Stimulated activated CD4-positive, alpha-beta T cell treated with anti-CD3 and anti-CD28 coated beads, Interleukin-4, amount 100 ng/mL, for 24 hours (primary cell): ENCODE measurements at regions not wholly inside any gene's neighbourhood (a gene's known extent, or its start where the extent isn't known, plus 50 kb on each side); places are given as distances from the start of the nearest gene placed in this dataset.
"Not testable (repeated sequence)": the region's sequence is repeated elsewhere in the genome, so short reads cannot be mapped to it uniquely, and the experiment has no call there.

Source experiments
- DNase-seq: peaks from one replicate; pipeline ENCODE4 v3.0.0-alpha.2; 2020

DNA sequence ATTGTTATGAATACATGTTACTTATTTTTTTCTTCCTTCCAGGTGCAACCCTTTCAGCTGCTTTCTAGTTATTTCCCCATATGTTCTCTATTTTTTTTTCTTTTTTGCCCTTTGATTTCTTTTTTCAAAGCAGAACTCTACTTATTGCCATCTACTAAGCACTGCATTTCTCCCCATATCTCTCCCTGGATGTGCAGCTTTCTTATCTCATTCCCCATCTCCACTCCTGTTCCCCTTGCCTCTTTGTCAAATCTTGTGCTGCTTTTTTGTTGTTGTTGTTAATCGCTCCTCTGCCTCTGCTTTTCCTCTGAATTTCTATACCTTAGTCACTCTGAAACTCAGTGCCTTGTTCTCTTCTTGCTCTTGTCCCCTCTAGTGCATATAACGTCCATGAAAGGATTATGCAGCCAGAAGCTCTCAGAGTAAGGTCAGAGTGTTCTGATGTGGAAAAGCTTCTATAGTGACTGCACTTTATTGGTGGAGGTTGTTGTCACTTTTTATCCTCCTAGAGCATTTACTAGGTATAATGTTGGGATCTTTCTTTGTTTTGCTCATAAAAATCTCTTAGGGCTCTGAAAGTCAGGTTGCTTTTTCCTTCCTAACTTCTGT is 51.1 kb upstream of the JADE1 start:
- no peak for DNase-seq

DNA sequence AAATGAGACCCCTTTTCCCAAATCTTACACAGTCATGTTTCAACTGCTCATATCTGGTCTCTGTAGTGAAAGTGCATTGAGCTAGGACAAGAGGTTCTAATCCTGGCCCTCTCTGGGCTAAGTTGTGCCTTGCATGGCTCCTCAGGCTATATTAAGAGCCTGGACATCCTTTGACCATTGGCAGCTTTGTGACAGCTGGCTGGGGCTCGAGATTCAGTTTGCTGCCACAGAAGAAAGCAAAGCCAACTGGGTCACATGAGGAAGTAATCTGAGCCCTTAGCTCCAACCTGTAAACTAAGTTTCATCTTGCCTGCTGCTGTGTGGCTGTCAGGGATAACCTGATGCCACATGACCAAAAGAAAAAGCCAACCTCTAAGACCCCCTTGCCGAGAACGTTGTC is 51.8 kb upstream of the JADE1 start:
- DNase-seq: no peak

DNA sequence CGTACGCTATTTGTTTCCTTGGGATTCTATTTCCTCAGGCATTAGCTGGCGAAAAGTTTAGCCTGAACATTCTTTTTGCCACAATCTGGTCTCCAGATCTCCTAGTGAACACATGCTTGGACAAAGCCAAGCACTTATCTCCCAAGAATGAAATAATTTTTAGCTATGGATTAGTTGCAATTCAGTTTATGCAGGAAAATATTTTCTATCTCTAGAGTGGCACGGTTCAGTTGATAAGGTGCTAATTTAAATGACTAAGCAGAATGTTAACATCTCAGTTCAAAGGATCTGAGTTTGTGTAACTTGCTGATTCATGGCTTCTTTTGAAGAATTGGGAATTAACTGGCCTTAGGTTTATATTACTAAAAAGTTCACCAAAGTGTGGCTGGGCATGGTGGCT is 58.1 kb upstream of the JADE1 start:
- no peak for DNase-seq

DNA sequence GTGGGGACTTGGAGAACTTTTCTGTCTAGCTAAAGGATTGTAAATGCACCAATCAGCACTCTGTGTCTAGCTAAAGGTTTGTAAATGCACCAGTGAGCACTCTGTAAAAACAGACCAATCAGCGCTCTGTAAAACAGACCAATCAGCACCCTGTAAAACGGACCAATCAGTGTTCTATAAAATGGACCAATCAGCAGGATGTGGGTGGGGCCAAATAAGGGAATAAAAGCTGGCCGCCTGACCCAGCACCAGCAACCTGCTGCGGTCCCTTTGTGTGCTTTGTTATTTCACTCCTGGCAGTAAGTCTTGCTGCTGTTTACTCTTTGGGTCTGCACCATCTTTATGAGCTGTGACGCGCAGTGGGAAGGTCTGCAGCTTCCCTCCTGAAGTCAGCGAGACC is 67.8 kb upstream of the JADE1 start:
- DNase-seq: not testable (repeated sequence)

DNA sequence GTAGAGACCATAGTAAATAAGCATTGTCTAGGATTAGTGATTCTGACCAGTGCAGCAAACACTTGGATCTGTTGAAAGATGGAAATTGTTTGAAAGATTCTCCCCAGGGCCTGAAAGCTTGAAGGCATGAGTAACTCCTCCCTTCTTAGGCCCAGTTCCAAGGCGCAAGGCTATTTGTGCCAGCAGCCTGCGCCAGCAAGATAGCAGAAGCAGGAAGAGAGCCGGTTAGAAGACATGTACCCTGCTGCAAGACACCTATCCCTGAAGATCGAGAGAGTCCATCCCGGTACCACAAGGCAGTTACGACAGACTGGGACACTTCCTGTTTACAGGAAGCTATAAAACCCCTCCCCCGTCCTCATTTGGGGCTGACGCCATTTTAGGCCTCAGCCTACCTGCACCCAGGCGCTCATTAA is 72.4 kb upstream of the JADE1 start:
- DNase-seq: no peak

DNA sequence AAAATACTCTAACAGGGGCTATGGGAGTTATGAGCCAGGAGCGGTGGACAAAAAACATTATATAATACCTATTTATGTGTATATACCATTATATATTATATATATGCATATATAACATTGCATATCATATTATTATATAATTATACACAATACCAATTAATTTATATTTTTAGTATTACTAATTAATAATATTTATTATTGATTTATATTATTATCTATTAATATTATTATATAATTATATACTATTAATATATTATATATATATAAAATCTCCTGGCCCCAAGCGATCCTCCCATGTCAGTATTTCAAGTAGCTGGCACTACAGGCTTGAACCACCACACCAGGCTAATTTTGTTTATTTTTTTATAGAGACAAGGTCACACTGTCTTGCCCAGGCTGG is 73.8 kb upstream of the JADE1 start:
- DNase-seq: no peak

DNA sequence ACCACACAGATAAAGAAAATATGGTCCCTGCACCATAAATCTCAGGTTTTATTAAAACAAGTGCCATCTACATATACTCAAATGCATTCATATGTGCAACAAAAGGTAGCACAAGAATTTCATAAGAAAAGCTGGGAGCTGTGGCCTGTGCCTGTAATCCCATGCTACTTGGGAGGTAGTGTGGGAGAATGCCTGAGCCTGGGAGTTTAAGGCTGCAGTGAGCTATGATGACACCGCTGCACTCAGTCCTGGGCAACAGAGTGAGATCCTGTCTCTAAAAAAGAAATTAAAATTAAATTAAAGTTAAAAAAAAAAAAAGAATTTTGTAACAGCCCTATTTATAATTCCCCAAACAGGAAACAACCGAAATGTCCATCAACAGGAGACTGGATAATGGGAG is 81.3 kb upstream of the JADE1 start:
- no peak for DNase-seq

DNA sequence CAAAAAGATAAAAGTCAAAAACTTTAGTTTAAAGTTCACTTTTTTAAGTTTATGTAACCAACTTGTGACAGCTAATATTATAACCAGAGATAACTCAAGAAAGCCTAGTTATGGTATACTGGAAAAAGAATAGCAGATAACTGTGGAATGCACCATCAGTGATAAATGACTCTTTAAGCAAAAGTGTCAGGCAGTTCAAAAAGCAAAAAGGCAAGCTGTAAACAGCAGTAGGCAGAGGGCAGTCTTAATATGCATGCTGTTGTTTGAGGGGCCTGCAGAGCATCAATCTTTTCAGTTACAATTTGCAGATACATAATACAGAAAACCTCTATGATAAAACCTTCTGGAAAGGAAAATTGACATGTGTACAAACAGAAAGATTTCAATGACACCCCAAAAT is 81.8 kb upstream of the JADE1 start:
- DNase-seq: no peak

DNA sequence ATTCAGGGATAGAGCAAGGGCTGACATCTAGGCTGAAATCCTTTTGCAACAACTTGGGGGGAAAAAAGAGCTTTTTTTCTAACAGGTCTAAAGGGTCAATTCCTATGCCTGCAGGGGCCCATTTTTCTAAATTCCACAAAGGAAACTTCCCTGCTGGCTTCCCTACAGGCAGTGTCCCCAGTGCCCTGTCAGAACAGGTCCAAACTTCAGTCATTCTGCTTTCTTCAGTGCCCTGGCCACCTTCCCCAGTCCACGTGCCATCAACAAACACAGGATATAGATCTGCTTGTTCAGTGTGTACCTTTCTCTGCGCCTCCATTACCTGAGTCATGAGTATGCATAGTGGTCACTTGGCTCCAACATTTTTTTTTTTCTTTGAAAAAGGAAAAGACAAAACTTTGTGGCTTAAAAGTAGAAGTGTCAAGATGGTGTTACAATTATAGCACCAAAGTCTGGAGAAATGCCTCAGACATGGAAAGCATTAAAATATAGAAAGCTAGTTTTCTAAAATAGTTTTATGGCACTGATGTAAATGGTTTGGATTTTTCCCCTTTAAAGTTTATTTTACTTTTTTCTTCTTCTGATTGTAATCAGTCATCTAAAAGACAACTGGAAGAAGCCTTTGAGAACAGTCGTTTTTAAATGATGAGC is 84.0 kb upstream of the JADE1 start:
- DNase-seq: no peak

DNA sequence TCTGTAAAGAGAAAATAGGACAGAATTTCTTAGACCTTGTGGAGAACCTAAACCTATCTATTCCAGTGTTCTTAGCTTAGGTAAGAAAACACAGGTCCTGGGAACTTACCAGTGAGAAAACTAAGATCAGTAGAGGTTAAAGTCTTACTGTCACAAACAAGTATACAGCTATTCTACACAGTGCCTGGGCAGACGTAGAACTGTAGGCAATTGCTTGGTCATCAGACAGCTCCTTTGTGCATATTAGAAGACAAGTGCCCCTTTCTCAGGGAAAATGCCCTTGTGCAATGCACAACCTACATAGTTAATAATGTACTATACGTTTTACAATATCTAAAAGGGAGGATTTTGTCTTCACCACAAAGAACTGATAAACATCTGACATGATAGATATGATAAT is 86.6 kb upstream of the JADE1 start:
- DNase-seq: no peak

DNA sequence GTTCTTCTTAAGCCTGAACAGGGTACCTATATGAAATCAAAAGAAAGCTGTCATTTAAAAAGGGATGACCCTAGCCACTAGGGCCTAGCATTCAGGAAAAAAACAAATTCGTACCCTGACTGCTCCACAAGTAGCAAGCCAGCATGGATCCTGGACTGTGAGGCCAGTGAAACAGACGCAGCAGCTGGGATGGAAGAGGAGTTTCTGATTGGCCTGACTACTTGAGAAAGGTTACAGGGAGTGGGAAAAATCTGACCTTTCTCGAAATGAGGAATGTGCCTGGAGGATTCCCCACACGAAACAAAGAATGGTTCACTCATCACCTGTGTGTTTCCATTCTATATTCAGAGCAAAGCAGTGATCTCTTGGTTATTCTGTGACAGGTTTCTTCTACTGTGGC is 87.6 kb upstream of the JADE1 start:
- DNase-seq: no peak

DNA sequence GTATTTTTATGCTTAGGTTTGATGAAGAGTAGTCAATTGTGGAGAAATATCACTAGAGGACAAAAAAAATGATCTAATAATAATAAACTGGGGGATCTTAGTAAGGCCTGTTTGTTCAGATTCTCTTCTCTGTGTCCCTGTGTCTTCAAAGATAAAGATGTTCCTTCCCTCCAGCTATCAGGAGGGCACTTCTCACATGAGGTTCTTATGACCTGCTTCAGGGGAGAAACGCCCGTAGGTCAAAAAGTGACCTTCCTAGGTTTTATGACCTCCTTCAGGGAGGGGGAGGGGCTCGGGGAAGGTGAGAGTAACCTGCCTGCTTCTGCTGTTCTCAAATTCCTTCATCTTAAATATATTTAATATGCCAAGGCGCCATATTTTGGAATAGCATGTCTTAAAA is 89.2 kb upstream of the JADE1 start:
- no peak for DNase-seq

DNA sequence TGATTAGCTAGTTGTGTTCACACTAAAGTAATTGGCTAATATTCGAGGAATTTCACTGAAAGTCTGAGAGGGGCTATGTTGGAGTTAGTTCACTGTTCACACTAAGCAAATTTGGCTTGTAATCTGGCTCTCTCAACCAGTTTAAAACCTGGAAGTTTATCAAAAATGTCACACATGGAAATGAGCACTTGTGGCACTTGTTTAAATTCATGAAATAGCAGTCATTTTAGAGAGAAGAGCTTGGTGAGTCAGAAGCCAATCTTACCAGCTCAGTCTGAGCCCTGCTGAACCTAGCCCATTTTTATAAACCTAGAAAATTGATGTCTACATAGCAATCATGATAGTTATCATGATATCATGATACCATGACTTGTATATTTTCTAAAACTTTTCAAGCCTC is 90.7 kb upstream of the JADE1 start:
- DNase-seq: no peak

DNA sequence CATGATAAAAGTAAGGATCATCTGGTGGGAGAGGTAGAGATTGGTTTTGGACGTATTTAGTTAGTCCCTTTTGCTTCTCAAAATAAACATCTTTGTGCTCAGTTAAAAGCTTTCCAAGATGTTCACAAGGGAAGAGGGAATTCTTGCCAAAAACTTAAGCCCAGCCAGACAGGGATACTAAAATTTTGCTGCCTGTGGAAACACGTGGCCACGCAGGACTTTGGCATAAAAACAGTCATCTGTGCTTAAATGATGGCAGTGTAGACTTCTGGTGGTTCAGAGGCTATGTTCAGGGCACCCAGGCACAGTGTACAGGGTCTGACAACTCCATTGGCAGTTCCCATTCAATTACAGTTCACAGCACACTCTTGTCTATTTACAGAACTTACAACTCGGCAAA is 93.2 kb upstream of the JADE1 start:
- no peak for DNase-seq

DNA sequence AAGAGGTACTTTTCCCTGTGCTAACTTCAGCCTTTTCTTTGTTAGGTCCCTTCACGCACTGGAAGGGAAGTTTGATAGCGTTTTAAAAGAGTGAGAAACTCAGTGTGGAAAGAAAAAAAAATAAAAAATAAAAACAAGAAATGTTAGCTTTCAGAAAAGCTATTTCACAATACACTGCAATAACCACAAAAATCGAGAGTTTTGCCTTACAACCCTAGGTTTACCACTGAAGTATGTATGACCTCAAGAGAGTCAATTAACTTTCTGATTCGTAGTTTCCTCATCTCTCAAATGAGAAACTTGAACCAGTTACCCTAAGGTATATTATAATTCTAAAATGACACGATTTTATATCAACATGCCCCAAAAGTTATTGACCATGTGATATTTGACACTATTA is 93.9 kb upstream of the JADE1 start:
- no peak for DNase-seq

DNA sequence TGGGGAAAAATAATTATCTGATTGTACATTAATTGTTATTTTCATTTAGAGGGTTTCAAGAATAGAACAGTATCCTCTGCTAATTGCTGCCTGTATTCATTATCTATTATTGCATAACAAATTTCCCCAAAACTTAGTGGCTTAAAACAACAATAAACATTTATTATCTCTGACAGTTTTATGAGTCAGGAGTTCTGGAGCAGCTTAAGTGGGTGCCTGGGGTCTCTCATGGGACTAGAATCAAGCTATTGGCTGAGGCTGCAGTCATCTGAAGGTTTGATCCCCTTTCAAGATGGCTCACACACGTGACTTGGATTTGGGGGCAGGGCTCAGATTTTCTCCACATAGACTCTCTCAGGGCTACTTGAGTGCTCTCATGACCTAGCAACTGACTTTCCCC is 98.1 kb upstream of the JADE1 start:
- DNase-seq: no peak

DNA sequence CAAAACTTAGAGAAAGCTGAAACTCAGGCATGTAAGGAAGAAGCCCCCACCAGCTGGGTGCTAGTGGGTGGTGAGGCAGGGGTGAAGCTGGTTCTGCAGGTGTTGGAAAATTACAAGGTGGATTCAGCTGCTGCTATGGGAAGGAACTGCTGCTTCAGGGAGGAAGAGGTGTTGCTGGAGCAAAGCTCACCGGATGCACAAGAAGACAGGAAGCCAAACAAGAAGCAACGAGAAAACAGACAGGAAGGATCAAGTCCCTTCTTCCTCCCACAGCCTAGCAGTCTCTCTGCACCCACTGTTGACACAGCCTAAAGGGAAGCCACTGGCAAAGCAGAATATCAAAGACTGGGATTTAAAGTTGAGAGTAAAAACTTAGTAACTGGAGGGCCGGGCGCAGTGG is 100.2 kb upstream of the JADE1 start:
- DNase-seq: no peak

DNA sequence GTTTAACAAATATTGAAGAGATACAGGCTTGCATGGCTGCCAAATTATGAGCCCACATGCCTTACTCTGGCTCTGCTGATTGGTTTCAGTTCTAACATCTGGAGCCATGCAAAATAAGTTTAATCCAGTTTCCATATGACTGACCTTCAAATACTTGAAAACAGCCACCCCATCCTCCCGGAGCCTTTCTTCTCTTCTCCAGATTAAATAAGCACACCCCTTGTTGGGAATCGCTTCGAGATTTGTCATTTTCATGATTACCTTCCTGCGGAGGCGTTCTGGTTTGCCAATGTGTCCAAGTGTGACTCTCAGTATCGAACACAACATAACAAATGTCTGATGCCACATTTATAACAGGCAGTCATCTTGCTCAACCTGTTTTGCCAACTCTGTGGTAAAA is 101.6 kb upstream of the JADE1 start:
- no peak for DNase-seq

DNA sequence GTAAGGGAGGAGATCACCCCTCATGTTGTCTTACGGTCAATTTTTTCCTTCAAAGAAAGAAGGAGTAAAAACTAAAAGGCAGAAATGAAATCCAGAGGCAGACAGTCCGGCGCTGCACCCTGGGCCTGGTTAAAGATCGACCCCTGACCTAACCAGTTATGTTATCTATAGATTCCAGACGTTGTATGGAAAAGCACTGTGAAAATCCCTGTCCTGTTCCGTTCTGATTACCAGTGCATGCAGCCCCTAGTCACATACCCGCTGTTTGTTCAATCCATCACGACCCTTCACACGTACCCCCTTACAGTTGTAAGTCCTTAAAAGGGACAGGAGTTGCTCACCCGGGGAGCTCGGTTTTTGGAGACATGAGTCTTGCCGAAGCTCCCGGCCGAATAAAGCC is 105.6 kb upstream of the JADE1 start:
- DNase-seq: no peak

DNA sequence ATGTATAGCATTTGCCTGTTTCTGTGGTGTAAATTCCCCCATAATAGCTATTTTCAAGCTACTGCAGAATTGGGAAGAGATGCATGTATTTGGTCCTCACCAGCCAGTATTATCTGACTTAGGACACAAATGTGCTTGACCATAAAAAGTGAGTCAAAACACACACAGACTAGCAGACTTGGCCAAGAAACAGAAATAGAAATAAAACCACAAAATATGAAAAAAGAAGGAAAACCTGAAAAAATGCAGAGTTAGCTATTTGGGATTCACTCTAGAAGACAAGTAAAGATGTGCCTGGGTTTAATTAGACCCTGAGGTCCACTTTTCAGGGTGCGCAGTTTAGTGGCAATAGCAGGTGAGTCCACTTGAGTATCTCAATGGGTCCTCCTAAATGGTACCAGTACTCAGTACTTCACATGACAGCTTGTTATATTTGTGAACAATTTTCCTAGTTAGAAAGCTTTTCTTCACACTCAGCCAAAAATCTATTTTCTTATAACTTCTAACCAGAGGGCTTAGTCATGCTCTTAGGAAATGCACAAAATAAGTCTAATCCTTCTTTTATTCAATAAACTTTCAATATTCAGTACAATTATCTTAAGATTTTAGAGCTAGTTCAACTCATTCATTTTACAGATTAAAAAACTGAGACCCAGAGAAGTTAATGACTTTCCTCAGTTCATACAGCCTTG is 108.7 kb upstream of the JADE1 start:
- DNase-seq: no peak

DNA sequence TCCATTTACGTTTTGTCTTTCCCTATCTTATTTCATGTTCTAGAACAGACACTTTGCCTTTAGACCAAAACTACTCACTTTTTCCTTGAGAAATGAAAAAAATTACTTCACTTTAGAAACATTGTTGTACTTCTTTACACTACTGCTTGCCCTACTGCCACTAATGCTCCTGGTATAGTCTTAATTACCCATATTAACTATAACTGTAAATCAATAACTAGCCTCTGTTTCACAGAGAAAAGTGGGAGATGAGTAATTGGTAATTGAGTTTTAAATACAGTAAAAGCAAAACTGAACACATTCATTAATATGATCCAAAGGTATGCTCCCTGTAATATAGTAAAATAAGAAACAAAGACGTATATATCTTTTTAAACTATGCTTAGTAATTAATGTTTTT is 111.1 kb upstream of the JADE1 start:
- no peak for DNase-seq

DNA sequence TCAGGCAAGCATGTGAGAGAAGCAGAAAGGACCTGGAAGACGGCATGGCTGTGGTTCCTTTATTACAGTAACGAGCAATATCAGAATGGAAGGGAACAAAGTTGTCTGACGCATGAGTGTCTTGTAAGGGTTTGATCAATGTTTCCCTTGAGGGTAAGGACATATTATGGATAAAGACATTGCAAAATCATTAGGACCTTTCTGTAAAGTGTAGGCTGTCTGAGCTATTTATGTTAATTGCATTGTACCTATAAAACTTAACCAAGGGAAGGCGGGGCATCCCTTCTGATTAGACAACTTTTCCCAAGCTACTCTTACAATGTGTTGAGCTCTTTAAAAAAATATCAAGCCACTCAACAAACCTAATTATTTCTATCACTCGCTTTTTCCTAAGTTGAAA is 112.2 kb upstream of the JADE1 start:
- no peak for DNase-seq

DNA sequence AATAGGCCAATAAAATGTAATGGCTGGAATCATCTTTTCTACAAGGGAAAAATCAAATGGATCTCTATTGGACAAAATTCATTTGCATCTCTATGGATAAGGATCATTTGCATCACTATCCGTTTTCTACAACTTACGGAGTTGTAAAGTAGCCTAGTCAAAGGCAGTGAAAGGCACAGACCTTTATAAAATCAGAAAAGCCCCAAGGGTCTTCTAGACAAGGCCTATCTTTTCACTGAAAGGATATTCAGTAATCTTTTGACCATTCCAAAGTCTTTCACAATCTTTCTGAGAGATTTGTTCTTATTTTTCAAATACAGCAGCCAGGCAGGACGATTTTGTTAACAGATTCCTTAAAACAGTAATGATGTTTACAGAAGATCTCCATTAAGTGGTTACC is 119.5 kb upstream of the JADE1 start:
- no peak for DNase-seq

DNA sequence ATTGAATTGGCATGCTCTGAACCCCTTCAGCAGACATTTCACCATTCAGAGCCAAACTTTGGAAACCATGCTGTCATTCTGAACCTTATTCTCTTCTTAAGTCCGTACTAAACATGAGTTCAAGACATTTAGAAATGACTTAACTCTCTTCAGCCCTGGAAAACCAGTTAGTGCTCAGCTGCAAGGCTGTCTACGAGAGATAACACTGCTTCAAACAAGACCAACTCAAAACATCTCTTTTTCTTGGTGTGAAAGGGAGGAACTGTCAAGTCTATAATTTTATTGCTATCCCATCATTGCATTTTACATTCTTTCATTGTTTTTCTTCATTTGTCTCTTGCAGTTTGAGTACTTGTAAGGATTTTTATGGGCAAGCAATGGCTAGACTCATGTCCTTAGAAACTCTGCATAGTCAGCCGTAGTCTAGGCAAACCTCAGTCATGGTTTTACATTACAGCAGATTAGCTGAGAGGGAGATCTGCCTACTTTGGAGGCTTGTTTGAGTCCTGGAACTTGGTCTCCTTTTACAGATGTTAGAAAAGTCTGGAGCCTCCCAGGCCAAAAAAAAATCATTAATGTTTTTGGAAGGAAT is 120.6 kb upstream of the JADE1 start:
- DNase-seq: no peak
